ENCODE measurements at regions not wholly inside any gene's neighbourhood (a gene's known extent, or its start where the extent isn't known, plus 50 kb on each side); places are given as distances from the start of the nearest gene placed in this dataset.

- no peak for TF ChIP-seq MYC (IDR thresholded peaks at IDR 0.05; ENCODE audit: low read depth, low read length)
- TF ChIP-seq MAX (IDR thresholded peaks at IDR 0.05; ENCODE audit: insufficient read depth, insufficient read length) = no peak
- TF ChIP-seq JUN (IDR thresholded peaks at IDR 0.05; ENCODE audit: borderline replicate concordance, insufficient read depth, insufficient read length, low read depth) = no peak
- TF ChIP-seq POLR2A (IDR thresholded peaks at IDR 0.05; ENCODE audit: low read depth, low read length) = no peak
- no peak for TF ChIP-seq CTCF (IDR thresholded peaks at IDR 0.05; ENCODE audit: extremely low read depth in 1 of 2, insufficient read depth in 1 of 2, low read depth in 1 of 2, low read length in 2 of 2)
- no peak for TF ChIP-seq GATA2 (IDR thresholded peaks at IDR 0.05; ENCODE audit: insufficient read depth, insufficient read length, low read depth, low read length)
- no peak for TF ChIP-seq POLR2AphosphoS5 (IDR thresholded peaks at IDR 0.05; ENCODE audit: insufficient read depth, low read depth, low read length)
- TF ChIP-seq FOS (IDR thresholded peaks at IDR 0.05; ENCODE audit: borderline replicate concordance, insufficient read depth, low read length) = no peak
- no peak for TF ChIP-seq EZH2 (IDR thresholded peaks at IDR 0.05; ENCODE audit: borderline replicate concordance, low read depth, low read length, severe bottlenecking)
- Histone ChIP-seq H3K9me1 (replicated peaks; ENCODE audit: control insufficient read depth, extremely low read depth, insufficient read depth, low read length) (no peaks in the 10 kb centered on the region), H3K79me2 (ENCODE audit: control insufficient read depth, insufficient read depth, low read length) (no peaks in the 10 kb centered on the region), H3K27me3 (ENCODE audit: control insufficient read depth in 2 of 2, insufficient read depth in 2 of 2, low read length in 2 of 2) (peaks cover under 1 to 3% of the 10 kb centered on the region in 2 experiments), H3K9me3 (replicated peaks; ENCODE audit: control insufficient read depth, insufficient read depth, low read length) (no peaks in the 10 kb centered on the region), H3K4me1 (ENCODE audit: control insufficient read depth, extremely low read depth, insufficient read depth, low read length) (peaks cover 15% of the 10 kb centered on the region), H3K4me3 (replicated peaks in 1 of 3; ENCODE audit: insufficient read depth in 1 of 3, low read depth in 1 of 3, low read length in 3 of 3) (no peak overlapping the region), H3K9ac (replicated peaks; ENCODE audit: extremely low read depth, insufficient read depth, low read length) (peak overlapping the region; percentile 39), H3K36me3 (ENCODE audit: control insufficient read depth in 2 of 2, extremely low read depth in 1 of 2, insufficient read depth in 2 of 2, low read length in 2 of 2) (no peaks in the 10 kb centered on the region), H3K4me2 (ENCODE audit: insufficient read depth, low read length) (no peak overlapping the region), H3K27ac (ENCODE audit: insufficient read depth, low read depth, low read length) (peak overlapping the region; percentile 65), H4K20me1 (replicated peaks; ENCODE audit: control insufficient read depth, extremely low read depth, insufficient read depth, low read length) (no peaks in the 10 kb centered on the region), H2AFZ (ENCODE audit: low read depth, low read length) (peak overlapping the region; percentile 82)
- CTCF ChIA-PET = interaction anchor here (0.9 to 5.0 kb wide), 5 partner anchors 15 to 167 kb away, joined by 3 to 43 read pairs (median 6); partner anchors contain the start of gene EFNB1
- BruUV-seq (replicated peaks) = TSS peak; percentile 25
- dilution Hi-C loops (cut with MboI; ENCODE audit: extremely low pct_ligation_motif_present, low sequenced_read_pairs) = no loop called here
- DNase-seq (ENCODE audit: low read depth, low spot score) = peak; percentile 4
- POLR2A ChIA-PET = interaction anchor here (2.6 kb wide), 1 partner anchor 65 kb away, joined by 36 read pairs; the partner anchor contains the start of gene EFNB1
- peak; percentile 66 for FAIRE-seq
- intact Hi-C loops (cut with micrococcal nuclease) = loop anchor here (2.0 kb wide), 1 partner anchor 53 kb away; no protein-coding TSS in a partner anchor
Measured at GRCh38 chrX:68894142-68894512, 65.3 kb downstream of the EFNB1 start.

Measured in endothelial cell of umbilical vein (primary cell).